ENCODE measurements at regions not wholly inside any gene's neighbourhood (a gene's known extent, or its start where the extent isn't known, plus 50 kb on each side); places are given as distances from the start of the nearest gene placed in this dataset.
"Not testable (repeated sequence)": the region's sequence is repeated elsewhere in the genome, so short reads cannot be mapped to it uniquely, and the experiment has no call there.

DNA sequence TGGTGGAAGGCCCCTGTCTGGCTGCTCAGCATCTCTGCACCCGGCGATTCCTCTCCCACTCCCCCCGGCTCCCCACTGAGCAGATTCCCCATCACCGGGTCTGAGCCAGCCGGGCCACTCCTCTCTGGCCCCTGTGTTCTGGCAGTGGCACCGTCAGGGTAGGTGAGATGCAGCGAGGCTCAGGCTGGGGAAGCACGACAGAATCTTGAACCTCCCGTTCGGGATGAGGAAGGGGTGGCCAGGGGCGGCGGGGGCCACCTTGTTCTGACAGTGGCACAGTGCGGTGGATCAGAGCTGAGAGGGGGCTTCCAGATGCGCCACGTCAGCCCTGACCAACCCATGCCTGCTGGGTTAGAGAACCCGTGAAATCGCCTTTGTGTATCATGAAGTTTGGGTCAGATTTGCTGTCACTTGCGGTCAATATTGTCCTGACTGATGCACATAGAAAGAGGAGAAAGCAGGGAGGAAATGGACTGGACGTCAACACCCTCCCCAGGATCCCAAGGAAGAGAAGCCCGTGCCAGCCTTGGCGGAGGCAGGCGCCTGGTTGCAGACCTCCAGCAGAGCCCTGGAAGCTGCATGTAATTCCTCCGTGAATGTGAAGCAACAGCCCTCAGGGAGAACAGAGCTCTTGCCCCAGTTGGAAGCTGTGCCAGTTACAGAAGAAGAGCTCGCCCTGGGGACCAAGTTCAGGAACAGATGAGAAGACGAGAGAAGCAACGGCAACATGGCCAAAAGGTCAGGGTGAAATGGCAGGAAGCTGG lies 137.1 kb upstream of the SFSWAP start:
- TF ChIP-seq, protein P1, sequence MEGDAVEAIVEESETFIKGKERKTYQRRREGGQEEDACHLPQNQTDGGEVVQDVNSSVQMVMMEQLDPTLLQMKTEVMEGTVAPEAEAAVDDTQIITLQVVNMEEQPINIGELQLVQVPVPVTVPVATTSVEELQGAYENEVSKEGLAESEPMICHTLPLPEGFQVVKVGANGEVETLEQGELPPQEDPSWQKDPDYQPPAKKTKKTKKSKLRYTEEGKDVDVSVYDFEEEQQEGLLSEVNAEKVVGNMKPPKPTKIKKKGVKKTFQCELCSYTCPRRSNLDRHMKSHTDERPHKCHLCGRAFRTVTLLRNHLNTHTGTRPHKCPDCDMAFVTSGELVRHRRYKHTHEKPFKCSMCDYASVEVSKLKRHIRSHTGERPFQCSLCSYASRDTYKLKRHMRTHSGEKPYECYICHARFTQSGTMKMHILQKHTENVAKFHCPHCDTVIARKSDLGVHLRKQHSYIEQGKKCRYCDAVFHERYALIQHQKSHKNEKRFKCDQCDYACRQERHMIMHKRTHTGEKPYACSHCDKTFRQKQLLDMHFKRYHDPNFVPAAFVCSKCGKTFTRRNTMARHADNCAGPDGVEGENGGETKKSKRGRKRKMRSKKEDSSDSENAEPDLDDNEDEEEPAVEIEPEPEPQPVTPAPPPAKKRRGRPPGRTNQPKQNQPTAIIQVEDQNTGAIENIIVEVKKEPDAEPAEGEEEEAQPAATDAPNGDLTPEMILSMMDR (IDR thresholded peaks at IDR 0.05; ENCODE audit: insufficient read depth, low read depth, low read length) = no peak
- Histone ChIP-seq H3K4me3 (ENCODE audit: low read depth, low read length) (no peak overlapping the region), H3K36me3 (ENCODE audit: control insufficient read depth, insufficient read depth, low read length) (no peaks in the 10 kb centered on the region), H3K27me3 (ENCODE audit: control insufficient read depth, insufficient read depth, low read length) (no peaks in the 10 kb centered on the region)
- POLR2A ChIA-PET = no interaction called here
- CTCF ChIA-PET = no interaction called here
- DNase-seq (ENCODE audit: low read depth) = no peak

DNA sequence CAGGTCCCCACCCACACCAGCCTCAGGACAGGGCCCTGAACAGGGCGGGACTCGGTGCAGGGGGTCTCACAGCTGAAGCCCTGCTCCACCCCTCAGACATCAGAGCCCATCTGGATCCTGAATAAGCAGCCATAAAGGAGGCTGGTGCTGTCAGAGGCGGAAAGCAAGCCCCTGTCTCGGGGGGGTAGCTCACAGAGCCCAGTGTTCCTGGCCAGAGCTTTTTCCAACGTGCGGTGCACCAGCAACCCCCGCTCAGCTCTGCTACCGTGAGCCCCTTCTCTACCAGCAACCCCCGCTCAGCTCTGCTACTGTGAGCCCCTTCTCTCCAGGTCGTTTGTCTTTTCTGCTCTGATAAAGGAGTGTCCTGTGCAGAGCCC lies 136.5 kb upstream of the SFSWAP start:
- Histone ChIP-seq H3K27me3 (ENCODE audit: control insufficient read depth, insufficient read depth, low read length) (no peaks in the 10 kb centered on the region), H3K4me3 (ENCODE audit: low read depth, low read length) (no peak overlapping the region), H3K36me3 (ENCODE audit: control insufficient read depth, insufficient read depth, low read length) (no peaks in the 10 kb centered on the region)
- ChIA-PET POLR2A (no interaction called here), CTCF (no interaction called here)
- TF ChIP-seq, protein P1 (IDR thresholded peaks at IDR 0.05; ENCODE audit: insufficient read depth, low read depth, low read length) = no peak
- no peak for DNase-seq (ENCODE audit: low read depth)

DNA sequence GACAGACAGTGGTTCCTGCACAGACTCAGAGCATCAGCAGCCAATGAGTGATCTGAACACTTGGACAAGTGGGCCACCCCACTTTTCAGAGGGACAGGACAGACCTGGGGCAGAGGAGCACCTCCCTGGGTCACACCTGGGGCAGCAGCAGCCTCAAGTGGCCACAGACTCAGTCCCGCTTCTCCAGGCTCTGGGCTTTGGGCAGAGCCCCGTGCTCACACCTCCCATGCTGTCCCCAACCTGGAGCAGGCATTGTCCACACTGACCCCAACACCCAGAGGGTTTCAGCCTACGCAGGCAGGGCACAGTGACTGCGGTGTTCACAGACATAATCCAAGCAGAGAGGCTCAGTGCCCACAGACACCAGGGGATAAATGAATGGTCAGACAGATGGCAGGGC lies 135.5 kb upstream of the SFSWAP start:
- no peaks in the 10 kb centered on the region for H3K36me3 ChIP-seq (ENCODE audit: control insufficient read depth, insufficient read depth, low read length)
- ChIA-PET CTCF (no interaction called here), POLR2A (no interaction called here)
- DNase-seq (ENCODE audit: low read depth) = no peak
- H3K4me3 ChIP-seq (ENCODE audit: low read depth, low read length) = no peak overlapping the region
- TF ChIP-seq, protein P1 (IDR thresholded peaks at IDR 0.05; ENCODE audit: insufficient read depth, low read depth, low read length) = no peak
- H3K27me3 ChIP-seq (ENCODE audit: control insufficient read depth, insufficient read depth, low read length) = no peaks in the 10 kb centered on the region

DNA sequence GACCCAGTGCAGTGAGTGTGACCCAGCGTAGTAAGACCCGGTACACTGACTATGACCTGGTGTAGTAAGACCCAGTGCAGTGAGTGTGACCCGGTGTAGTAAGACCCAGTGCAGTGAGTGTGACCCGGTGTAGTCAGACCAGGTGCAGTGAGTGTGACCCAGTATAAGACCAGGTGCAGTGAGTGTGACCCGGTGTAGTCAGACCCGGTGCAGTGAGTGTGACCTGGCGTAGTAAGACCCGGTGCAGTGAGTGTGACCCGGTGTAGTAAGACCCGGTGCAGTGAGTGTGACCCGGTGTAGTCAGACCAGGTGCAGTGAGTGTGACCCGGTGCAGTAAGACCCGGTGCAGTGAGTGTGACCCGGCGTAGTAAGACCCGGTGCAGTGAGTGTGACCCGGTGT lies 134.2 kb upstream of the SFSWAP start:
- H3K4me3 ChIP-seq (ENCODE audit: low read depth, low read length); CTCF ChIA-PET; H3K36me3 ChIP-seq (ENCODE audit: control insufficient read depth, insufficient read depth, low read length); DNase-seq (ENCODE audit: low read depth); POLR2A ChIA-PET; H3K27me3 ChIP-seq (ENCODE audit: control insufficient read depth, insufficient read depth, low read length): not testable (repeated sequence)

DNA sequence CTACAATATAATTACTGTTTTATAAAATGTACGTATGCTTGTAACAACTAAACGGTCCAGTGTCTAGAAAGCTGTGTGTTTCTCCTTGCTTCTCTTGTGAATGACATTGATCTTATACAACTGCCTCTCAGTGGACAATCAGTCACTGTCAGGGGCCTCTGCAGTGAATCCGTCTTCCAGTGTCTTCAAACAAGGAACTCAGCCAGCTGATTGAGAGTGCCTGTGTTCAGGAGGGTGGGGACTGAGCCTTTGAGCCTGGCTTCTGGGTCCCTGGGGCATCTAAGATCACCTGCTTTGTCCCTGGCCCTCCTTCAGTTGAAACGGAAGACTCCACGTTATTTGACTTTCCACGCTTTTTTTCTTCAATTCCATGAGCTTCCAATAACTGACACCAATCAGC lies 133.1 kb upstream of the SFSWAP start:
- no peak for DNase-seq (ENCODE audit: low read depth)
- ChIA-PET POLR2A (no interaction called here), CTCF (no interaction called here)
- TF ChIP-seq, protein P1 (IDR thresholded peaks at IDR 0.05; ENCODE audit: insufficient read depth, low read depth, low read length) = no peak
- Histone ChIP-seq H3K36me3 (ENCODE audit: control insufficient read depth, insufficient read depth, low read length) (no peaks in the 10 kb centered on the region), H3K27me3 (ENCODE audit: control insufficient read depth, insufficient read depth, low read length) (no peaks in the 10 kb centered on the region), H3K4me3 (ENCODE audit: low read depth, low read length) (no peak overlapping the region)

DNA sequence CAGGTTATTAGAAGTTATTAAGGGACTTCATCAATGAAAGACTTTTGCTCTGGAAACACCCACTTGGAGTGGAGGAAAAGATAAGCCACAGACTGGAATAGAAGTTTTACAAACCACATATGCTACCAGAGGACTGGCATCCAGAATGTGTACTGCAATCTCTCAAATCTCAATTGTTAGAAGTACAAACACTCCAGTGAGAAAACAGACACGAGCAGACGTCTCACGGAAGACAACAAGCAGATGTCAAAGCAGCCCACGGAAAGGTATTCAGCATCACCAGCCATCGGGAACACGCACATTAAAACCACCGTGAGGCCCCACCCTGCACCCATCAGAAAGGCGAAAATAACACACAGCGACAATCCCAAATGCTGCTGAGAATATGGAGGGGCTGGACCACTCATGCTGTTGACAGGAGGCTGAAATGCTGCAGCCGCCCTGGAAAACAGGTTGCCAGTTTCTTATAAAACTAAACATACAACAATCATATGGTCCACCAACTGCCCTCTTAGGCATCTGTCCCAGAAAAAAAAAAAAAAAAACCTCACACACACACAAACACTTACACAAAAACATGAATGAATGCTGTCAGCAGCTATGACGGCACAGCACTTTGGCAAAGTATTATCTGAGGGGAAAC lies 131.9 kb upstream of the SFSWAP start:
- POLR2A ChIA-PET = no interaction called here
- no peak for DNase-seq (ENCODE audit: low read depth)
- CTCF ChIA-PET = no interaction called here
- Histone ChIP-seq H3K27me3 (ENCODE audit: control insufficient read depth, insufficient read depth, low read length) (no peaks in the 10 kb centered on the region), H3K4me3 (ENCODE audit: low read depth, low read length) (no peak overlapping the region), H3K36me3 (ENCODE audit: control insufficient read depth, insufficient read depth, low read length) (no peaks in the 10 kb centered on the region)
- TF ChIP-seq, protein P1 (IDR thresholded peaks at IDR 0.05; ENCODE audit: insufficient read depth, low read depth, low read length) = no peak
